SK-MEL-5 (cell line): ENCODE measurements at regions not wholly inside any gene's neighbourhood (a gene's known extent, or its start where the extent isn't known, plus 50 kb on each side); places are given as distances from the start of the nearest gene placed in this dataset.

ENCODE experiments used
- DNase-seq: peaks from one replicate; pipeline ENCODE4 v3.0.0-alpha.2; 2016; ENCODE audit warnings: low read depth, low spot score
- in situ Hi-C: cut with HindIII; loops from 2 replicates; pipeline ENCODE4 v1.10.0; 2016; ENCODE audit warnings: low sequenced_read_pairs, high pct_unique_total_duplicates, low pct_unique_long_range_greater_than_20kb

GRCh38 chr2:29974086-29974485 lies 52.7 kb upstream of the ALK start:
- DNase-seq = no peak
- in situ Hi-C loops = no loop called here

- in situ Hi-C loops = no loop called here
- no peak for DNase-seq
These were observed 55.9 kb upstream of the ALK start for GRCh38 chr2:29977284-29977683.

GRCh38 chr2:29981402-29981801 lies 60.0 kb upstream of the ALK start:
- in situ Hi-C loops = no loop called here
- no peak for DNase-seq

- DNase-seq = no peak
- in situ Hi-C loops = no loop called here
These were observed 61.9 kb upstream of the ALK start for GRCh38 chr2:29983308-29983707.

GRCh38 chr2:29987146-29987545 lies 65.8 kb upstream of the ALK start:
- in situ Hi-C loops = no loop called here
- peak; percentile 86 for DNase-seq

- no peak for DNase-seq
- in situ Hi-C loops = no loop called here
These were observed 68.7 kb upstream of the ALK start for GRCh38 chr2:29990129-29990528.

GRCh38 chr2:29991086-29991485 lies 69.7 kb upstream of the ALK start:
- in situ Hi-C loops = no loop called here
- DNase-seq = no peak

- DNase-seq = no peak
- in situ Hi-C loops = no loop called here
These were observed 73.9 kb upstream of the ALK start for GRCh38 chr2:29995241-29995640.

- in situ Hi-C loops = no loop called here
- no peak for DNase-seq
These were observed 81.7 kb upstream of the ALK start for GRCh38 chr2:30003128-30003527.

- DNase-seq = no peak
- in situ Hi-C loops = no loop called here
These were observed 101.2 kb upstream of the ALK start for GRCh38 chr2:30022444-30023071.

GRCh38 chr2:30024281-30024680 lies 102.9 kb upstream of the ALK start:
- in situ Hi-C loops = no loop called here
- DNase-seq = no peak

GRCh38 chr2:30026091-30027055 lies 105.0 kb upstream of the ALK start:
- in situ Hi-C loops = no loop called here
- DNase-seq = peak; percentile 99

GRCh38 chr2:30029804-30030203 lies 108.4 kb upstream of the ALK start:
- in situ Hi-C loops = no loop called here
- no peak for DNase-seq

GRCh38 chr2:30030361-30030760 lies 109.0 kb upstream of the ALK start:
- DNase-seq = no peak
- in situ Hi-C loops = no loop called here

- DNase-seq = no peak
- in situ Hi-C loops = no loop called here
These were observed 109.8 kb upstream of the ALK start for GRCh38 chr2:30031184-30031583.

- in situ Hi-C loops = no loop called here
- DNase-seq = no peak
These were observed 112.6 kb upstream of the YPEL5 start for GRCh38 chr2:30034052-30034775.

GRCh38 chr2:30037016-30037415 lies 109.8 kb upstream of the YPEL5 start:
- in situ Hi-C loops = no loop called here

GRCh38 chr2:30038419-30038818 lies 108.4 kb upstream of the YPEL5 start:
- peak; percentile 41 for DNase-seq
- in situ Hi-C loops = no loop called here

More at GRCh38 chr2:30037016-30037415, 109.8 kb upstream of the YPEL5 start:
- DNase-seq = no peak
